ENCODE measurements at regions not wholly inside any gene's neighbourhood (a gene's known extent, or its start where the extent isn't known, plus 50 kb on each side); places are given as distances from the start of the nearest gene placed in this dataset.
"Not testable (repeated sequence)": the region's sequence is repeated elsewhere in the genome, so short reads cannot be mapped to it uniquely, and the experiment has no call there.

DNA sequence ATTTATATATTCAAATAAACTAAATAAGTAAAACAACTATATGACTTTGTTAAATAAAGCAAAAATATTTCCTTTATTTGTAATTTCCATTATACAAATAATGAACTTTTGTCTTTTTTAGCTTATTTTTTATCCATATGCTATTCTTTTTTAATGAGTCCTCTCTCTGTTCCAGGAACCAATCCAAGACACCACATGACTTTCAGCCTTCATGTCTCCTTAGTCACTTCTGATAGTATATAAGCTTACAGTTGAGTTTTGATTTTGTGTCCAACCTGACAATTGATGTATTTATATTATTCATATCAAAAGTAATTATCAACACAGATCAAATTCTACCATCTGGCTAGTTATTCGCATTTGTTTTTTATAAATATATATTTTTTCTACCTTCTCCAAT is 582.3 kb upstream of the GJE1 start:
- Mint-ChIP-seq H3K36me3 (no peaks in the 10 kb centered on the region), H3K27ac (no peak overlapping the region)

DNA sequence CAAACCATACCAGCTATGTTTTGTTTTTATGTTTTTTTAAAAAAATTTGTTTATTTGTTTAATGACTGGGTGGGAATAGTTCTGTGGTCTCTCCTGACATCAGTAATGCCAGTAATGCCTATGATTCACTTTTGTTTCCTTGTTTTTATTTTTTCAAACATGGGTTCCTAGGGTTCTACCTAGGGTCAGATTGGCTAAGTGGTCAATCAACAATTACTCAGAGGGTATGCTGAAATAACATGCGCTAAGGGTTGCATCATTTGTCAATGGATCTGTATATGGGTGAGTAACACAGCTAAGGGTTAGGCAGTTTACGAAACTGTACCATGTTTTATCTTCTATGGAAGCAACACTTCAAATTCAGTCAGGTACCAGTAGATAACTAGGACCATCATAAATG is 583.8 kb upstream of the GJE1 start:
- Mint-ChIP-seq H3K27me3 (no peaks in the 10 kb centered on the region), H3K4me1 (peaks cover under 1% of the 10 kb centered on the region), H3K27ac (no peak overlapping the region), H3K9me3 (peaks cover 12% of the 10 kb centered on the region), H3K4me3 (no peak overlapping the region), H3K36me3 (no peaks in the 10 kb centered on the region)
- no peak for DNase-seq
- CTCF ChIA-PET = no interaction called here

More for the DNA sequence above, 582.3 kb upstream of the GJE1 start:
- CTCF ChIA-PET = interaction anchor here (1.2 kb wide), 1 partner anchor 13 kb away, joined by 3 read pairs; no protein-coding TSS in a partner anchor
- no peak for DNase-seq
- peaks cover 2% of the 10 kb centered on the region for H3K4me1 Mint-ChIP-seq
- no peak overlapping the region for H3K4me3 Mint-ChIP-seq
- peaks cover 12% of the 10 kb centered on the region for H3K9me3 Mint-ChIP-seq
- no peaks in the 10 kb centered on the region for H3K27me3 Mint-ChIP-seq

DNA sequence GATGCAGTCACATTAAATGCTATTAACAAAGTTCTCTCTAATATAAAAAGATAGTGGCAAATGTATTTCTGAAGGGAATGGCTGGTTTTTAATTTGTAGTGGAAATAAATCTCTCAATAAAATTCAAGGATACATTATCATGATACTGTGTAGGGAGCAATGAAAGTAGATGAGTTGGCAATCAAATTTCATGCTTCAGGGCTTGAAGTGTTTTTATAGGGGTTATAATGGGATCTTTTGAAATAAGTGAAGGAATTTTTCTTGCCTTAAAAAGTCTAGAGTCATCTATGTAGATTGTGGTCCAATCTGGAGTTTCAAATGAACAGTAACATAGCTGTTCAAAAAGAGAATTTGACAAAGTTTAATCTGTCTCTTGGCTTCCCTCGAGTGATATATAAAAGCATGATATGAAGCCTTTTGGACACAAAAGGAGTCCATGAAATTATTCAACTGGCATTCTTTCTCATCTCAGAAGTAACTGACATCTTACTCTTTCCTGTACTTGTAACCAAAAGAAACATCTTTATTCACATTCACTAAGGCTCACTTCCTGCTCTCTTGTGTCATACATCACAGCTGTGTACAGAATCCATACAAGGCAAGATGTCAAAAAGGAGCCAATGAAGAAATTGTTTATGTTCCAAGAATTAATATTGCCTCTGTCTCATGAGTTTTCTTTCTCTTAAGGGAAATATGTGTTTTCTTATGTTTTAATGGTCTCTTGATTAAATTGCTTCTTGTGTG is 591.0 kb upstream of the GJE1 start:
- Mint-ChIP-seq H3K9me3 (no peaks in the 10 kb centered on the region), H3K4me3 (no peak overlapping the region), H3K4me1 (peaks cover 5% of the 10 kb centered on the region), H3K36me3 (no peaks in the 10 kb centered on the region), H3K27me3 (no peaks in the 10 kb centered on the region), H3K27ac (no peak overlapping the region)
- CTCF ChIA-PET = no interaction called here
- DNase-seq = no peak

DNA sequence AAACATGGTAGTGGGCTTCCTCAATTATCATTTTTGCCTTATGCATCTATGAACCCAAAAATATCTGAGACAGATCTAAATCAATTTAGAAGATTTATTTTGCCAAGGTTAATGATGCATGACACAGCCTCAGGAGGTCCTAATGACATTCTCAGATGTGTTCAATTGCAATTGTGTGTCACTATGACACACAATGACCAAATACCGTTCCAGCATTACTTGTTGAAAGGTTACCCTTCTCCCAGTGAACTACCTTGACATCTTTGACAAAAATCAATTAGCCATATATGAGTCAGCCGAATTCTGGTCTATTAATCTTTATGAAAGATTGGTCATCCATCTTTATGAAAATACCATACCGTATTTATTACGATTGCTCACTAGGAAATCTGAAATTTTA is 592.5 kb upstream of the GJE1 start:
- no peak overlapping the region for H3K4me3 Mint-ChIP-seq
- no peak for DNase-seq
- CTCF ChIA-PET = no interaction called here
- H3K36me3 Mint-ChIP-seq = no peaks in the 10 kb centered on the region
- H3K27me3 Mint-ChIP-seq = no peaks in the 10 kb centered on the region
- H3K4me1 Mint-ChIP-seq = peaks cover 5% of the 10 kb centered on the region
- no peak overlapping the region for H3K27ac Mint-ChIP-seq
- no peaks in the 10 kb centered on the region for H3K9me3 Mint-ChIP-seq

DNA sequence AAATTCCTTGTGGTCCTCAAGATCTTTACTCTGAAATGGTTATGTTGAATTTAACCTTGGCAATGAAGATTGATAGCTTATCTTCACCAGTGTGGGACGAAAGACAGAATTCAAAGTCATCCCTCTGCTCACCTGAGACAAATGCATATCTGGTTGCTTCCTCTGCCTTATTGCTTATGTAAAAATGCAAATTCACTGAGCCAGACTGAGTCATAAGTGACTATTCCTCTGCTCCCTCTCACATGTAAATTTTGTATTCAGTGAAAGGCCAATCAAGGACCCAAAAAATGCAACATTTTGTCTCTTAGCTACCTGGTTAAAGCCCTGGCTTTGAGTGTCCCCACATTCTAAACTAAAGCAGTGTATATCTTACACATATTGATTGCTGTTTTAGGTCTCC is 593.1 kb upstream of the GJE1 start:
- no peaks in the 10 kb centered on the region for H3K36me3 Mint-ChIP-seq
- DNase-seq = no peak
- H3K27me3 Mint-ChIP-seq = no peaks in the 10 kb centered on the region
- H3K4me1 Mint-ChIP-seq = peaks cover 5% of the 10 kb centered on the region
- no peak overlapping the region for H3K4me3 Mint-ChIP-seq
- no peak overlapping the region for H3K27ac Mint-ChIP-seq
- CTCF ChIA-PET = no interaction called here
- no peaks in the 10 kb centered on the region for H3K9me3 Mint-ChIP-seq

DNA sequence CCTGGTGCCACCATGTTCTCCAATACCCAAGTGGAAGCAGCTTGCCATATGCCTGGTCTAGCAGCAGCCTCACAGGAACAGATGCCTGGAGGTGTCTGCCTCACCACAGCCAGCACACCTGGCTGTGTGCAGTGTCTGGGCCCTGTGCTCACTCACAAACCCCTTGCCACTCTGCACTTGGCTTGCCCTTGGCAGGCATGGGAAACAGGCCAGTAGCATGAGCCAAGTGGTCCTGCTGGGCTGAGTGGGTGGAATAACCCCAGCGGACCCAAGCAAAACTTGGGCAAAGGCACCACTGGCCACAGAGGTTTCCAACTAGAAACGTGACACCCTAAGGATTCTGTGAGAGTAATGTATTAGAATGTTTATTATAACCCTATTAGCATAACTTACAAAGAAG is 600.5 kb upstream of the GJE1 start:
- CTCF ChIA-PET = interaction anchor here (0.9 kb wide), 1 partner anchor 13 kb away, joined by 5 read pairs; no protein-coding TSS in a partner anchor
- no peak overlapping the region for H3K4me3 Mint-ChIP-seq

DNA sequence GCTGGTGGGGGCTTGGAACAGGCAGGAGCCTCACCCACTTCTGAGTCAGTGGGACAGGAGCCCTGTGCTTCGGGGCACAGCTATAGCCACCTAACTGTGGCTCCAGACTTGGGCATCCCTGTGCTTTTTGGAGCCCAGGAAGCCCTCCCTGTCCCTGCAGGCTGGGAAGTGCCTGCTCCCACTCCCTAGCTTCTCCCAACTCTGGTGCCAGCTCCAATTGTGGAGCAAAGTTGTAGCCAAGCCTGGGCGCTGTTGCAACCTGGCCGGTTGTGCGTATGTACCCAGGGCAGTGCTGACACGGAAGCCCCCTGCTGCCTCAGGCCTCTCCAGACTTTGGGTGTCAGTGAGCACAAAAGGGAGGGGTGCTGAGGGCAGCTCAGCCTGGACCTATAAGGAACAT is 601.7 kb upstream of the GJE1 start:
- Mint-ChIP-seq H3K4me1 (no peaks in the 10 kb centered on the region), H3K36me3 (no peaks in the 10 kb centered on the region), H3K27me3 (no peaks in the 10 kb centered on the region), H3K4me3 (no peak overlapping the region), H3K27ac (no peak overlapping the region), H3K9me3 (peaks cover 4% of the 10 kb centered on the region)
- no peak for DNase-seq
- CTCF ChIA-PET = no interaction called here

More for the DNA sequence above, 600.5 kb upstream of the GJE1 start:
- Mint-ChIP-seq H3K4me1 (no peaks in the 10 kb centered on the region), H3K27ac (no peak overlapping the region), H3K36me3 (no peaks in the 10 kb centered on the region), H3K27me3 (no peaks in the 10 kb centered on the region), H3K9me3 (peaks cover 4% of the 10 kb centered on the region)
- DNase-seq = no peak

DNA sequence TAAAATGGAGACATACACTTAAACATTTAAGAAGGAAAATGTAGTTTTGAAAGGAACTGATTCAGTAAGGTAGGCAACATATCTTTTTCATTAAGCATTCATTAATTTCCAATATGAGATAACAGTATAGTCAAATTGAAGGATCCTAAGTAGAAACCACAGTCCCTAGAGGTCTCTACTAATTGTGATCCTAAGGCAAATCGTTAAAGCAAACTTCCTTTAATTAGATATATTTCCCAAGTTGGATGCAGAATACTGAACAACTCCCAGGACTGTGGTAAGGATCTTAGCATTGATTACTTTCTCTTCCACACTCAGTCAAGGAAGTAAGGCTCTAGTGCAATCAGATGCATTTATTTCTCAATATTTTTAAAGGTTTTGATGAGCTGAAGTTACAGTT is 604.1 kb upstream of the GJE1 start:
- Mint-ChIP-seq H3K4me1 (no peaks in the 10 kb centered on the region), H3K9me3 (peaks cover 4% of the 10 kb centered on the region), H3K27me3 (no peaks in the 10 kb centered on the region), H3K27ac (no peak overlapping the region), H3K4me3 (no peak overlapping the region), H3K36me3 (no peaks in the 10 kb centered on the region)
- CTCF ChIA-PET = no interaction called here
- DNase-seq = no peak

DNA sequence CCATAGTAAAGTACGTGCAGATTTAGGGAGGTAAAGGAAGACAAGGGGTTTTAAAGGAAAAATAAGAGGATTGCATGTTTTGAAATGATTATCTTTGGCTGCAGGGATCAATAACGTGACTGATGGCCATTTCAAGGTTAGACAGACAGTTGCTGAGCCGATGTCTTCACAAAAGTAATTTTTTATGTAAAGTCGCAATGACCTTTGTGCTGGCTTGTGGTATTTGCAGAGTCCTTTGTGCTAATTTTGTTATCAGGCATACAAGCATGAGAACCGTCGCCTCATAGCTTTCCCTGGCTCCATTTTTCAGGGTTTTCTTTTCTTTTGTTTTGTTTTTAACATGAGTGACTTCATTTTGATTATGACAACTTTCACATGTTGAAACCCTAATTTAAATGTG is 605.7 kb upstream of the GJE1 start:
- no peak for DNase-seq
- no peak overlapping the region for H3K27ac Mint-ChIP-seq
- H3K4me1 Mint-ChIP-seq = no peaks in the 10 kb centered on the region
- no peak overlapping the region for H3K4me3 Mint-ChIP-seq
- H3K36me3 Mint-ChIP-seq = no peaks in the 10 kb centered on the region
- CTCF ChIA-PET = no interaction called here
- no peaks in the 10 kb centered on the region for H3K27me3 Mint-ChIP-seq
- H3K9me3 Mint-ChIP-seq = peaks cover 4% of the 10 kb centered on the region

DNA sequence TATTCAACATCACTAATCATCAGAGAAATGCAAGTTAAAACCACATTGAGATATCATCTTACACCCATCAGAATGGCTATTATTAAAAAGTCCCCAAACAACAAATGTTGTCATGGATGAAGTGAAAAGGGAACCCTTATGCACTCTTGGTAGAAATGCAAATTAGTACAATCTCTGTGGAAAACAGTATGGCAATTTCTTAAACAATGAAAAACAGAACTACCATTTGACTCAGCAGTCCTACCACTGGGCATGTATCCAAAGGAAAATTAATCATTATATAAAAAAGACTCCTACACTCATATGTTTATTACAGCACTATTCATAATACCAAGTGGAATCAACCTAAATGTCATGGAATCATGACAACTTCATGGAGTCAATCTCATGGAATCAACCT is 611.3 kb upstream of the GJE1 start:
- H3K4me3 Mint-ChIP-seq = no peak overlapping the region
- CTCF ChIA-PET = no interaction called here
- no peak overlapping the region for H3K27ac Mint-ChIP-seq
- no peaks in the 10 kb centered on the region for H3K27me3 Mint-ChIP-seq
- H3K9me3 Mint-ChIP-seq = no peaks in the 10 kb centered on the region
- no peaks in the 10 kb centered on the region for H3K4me1 Mint-ChIP-seq
- no peaks in the 10 kb centered on the region for H3K36me3 Mint-ChIP-seq
- DNase-seq = no peak

DNA sequence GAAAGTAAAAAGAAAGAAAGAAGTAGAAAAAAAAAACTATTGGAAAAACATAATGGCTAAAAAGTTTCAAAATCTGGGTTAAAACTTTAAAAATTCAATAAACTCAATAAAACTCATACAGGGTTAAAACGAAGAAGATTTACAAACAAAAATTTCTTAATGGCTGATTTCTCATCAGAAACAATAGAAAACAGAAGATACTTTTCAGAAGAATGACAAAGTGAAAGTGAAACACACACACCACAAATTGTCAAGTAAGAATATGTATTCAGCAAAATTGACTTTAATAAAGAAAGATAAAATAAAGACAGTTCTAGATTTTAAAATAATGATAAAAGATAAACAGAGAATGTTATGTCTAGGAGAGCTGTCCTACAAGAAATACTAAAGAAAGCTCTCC is 618.9 kb upstream of the GJE1 start:
- H3K27me3 Mint-ChIP-seq = no peaks in the 10 kb centered on the region
- H3K36me3 Mint-ChIP-seq = no peaks in the 10 kb centered on the region
- H3K4me3 Mint-ChIP-seq = no peak overlapping the region
- H3K9me3 Mint-ChIP-seq = no peaks in the 10 kb centered on the region
- H3K4me1 Mint-ChIP-seq = peaks cover 11% of the 10 kb centered on the region
- peak overlapping the region; percentile 45 for H3K27ac Mint-ChIP-seq
- CTCF ChIA-PET = interaction anchor here (1.1 kb wide), 1 partner anchor 30 kb away, joined by 3 read pairs; no protein-coding TSS in a partner anchor
- no peak for DNase-seq

DNA sequence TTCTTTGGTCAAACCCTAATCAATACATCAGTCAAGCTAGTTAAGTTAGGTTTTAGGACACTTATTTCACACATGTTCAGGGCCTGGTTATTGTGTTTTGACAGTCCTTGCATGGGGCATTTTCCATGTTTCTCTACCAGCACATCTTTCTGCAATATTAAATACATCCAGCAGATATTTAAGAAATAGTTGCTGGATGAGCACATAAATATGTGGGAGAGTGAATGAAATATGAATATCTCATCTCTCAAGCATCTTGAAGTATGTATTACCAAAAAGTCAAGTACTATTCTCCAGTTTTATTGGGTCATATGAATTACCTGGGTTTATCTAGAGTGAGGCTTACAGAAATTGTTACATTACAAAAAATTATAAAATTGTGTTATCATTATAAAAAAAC is 621.9 kb upstream of the GJE1 start:
- Mint-ChIP-seq H3K4me1 (peaks cover 11% of the 10 kb centered on the region), H3K27me3 (no peaks in the 10 kb centered on the region), H3K4me3 (no peak overlapping the region), H3K9me3 (peaks cover 12% of the 10 kb centered on the region), H3K27ac (no peak overlapping the region), H3K36me3 (peaks cover 5% of the 10 kb centered on the region)
- no peak for DNase-seq
- CTCF ChIA-PET = no interaction called here

DNA sequence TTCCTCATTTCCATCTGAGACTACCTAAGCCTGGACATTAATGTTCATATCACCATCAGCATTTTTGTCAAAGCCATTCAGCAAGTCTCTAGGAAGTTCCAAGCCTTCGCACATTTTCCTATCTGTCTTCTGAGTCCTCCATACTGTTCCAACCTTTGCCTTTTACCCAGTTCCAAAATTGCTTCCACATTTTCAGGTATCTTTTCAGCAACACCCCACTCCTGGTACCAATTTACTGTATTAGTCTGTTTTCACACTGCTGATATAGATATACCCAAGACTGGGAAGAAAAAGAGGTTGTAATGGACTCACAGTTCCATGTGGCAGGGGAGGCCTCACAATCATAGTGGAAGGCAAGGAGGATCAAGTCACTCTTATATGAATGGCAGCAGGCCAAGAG is 626.7 kb upstream of the GJE1 start:
- H3K27ac Mint-ChIP-seq, CTCF ChIA-PET, H3K4me1 Mint-ChIP-seq, H3K36me3 Mint-ChIP-seq, H3K4me3 Mint-ChIP-seq, H3K27me3 Mint-ChIP-seq, DNase-seq: not testable (repeated sequence)
- peaks cover 30% of the 10 kb centered on the region for H3K9me3 Mint-ChIP-seq

DNA sequence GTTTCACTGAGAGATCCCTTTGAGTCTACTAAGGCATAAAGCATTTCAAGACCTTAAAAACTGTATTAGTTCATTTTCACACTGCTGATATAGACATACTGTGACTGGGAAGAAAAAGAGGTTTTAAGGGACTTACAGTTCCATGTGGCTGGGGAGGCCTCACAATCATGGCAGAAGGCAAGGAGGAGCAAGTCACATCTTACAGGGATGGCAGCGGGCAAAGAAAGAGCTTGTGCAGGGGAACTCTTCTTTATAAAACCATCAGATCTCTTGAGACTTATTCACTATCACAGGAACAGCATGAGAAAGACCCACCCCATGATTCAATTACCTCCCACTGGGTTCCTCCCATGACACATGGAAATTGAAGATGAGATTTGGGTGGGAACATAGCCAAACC is 628.4 kb upstream of the GJE1 start:
- H3K9me3 Mint-ChIP-seq = peaks cover 30% of the 10 kb centered on the region
- H3K4me3 Mint-ChIP-seq, H3K27ac Mint-ChIP-seq, DNase-seq, H3K27me3 Mint-ChIP-seq, CTCF ChIA-PET, H3K4me1 Mint-ChIP-seq, H3K36me3 Mint-ChIP-seq: not testable (repeated sequence)

DNA sequence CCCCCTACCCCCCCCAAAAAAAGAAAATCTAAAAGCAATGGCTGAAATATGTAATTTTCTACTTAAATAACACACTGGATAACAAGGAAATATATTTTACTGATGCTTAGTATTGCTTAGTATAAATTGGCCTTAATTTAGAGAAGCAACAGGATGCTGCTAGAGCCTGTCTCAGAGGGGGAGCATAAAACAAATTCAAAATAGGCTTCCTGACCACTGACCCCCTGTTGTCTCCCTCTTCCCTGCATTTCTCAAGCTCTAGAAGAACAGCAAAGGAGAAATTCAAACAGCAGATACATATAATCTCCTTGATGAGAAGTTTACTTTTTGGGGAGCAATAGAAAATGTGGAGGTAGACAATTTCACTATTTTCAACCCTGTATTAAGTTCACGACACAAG is 631.1 kb upstream of the GJE1 start:
- H3K4me3 Mint-ChIP-seq = no peak overlapping the region
- peaks cover 6% of the 10 kb centered on the region for H3K27me3 Mint-ChIP-seq
- peaks cover 9% of the 10 kb centered on the region for H3K36me3 Mint-ChIP-seq
- no peak overlapping the region for H3K27ac Mint-ChIP-seq
- H3K4me1 Mint-ChIP-seq = peaks cover 3% of the 10 kb centered on the region
- DNase-seq = no peak
- CTCF ChIA-PET = no interaction called here
- peaks cover 26% of the 10 kb centered on the region for H3K9me3 Mint-ChIP-seq

DNA sequence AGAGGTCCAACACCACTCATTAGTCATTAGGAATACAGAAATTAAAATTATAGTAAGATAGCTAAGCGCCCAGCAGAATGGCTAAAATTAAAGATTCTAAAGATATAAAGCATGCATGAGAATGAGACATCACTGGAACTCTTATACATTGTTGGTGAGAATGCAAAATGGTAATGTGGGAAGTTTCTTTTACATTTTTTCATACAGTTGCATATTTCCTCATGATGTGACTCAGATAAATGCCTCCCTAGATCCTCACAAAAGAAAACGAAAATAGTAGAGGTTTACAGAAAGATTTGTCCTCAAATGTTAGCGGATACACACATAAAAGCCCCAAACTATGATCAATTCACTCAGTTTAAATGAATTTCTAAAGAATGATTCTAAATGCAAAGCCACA is 633.7 kb upstream of the GJE1 start:
- Mint-ChIP-seq H3K9me3 (peaks cover 3% of the 10 kb centered on the region), H3K27me3 (peaks cover 6% of the 10 kb centered on the region), H3K4me3 (no peak overlapping the region), H3K4me1 (peaks cover 6% of the 10 kb centered on the region), H3K36me3 (no peaks in the 10 kb centered on the region), H3K27ac (no peak overlapping the region)
- DNase-seq = no peak
- CTCF ChIA-PET = no interaction called here
